Osteoblast (primary cell): ENCODE measurements at regions not wholly inside any gene's neighbourhood (a gene's known extent, or its start where the extent isn't known, plus 50 kb on each side); places are given as distances from the start of the nearest gene placed in this dataset.

Experiments used
- DNase-seq: peaks from one replicate; pipeline ENCODE4 v3.0.0; 2011; ENCODE audit warnings: low spot score, mixed read lengths; ENCODE audit not compliant: insufficient read length; ENCODE audit errors: missing footprints
- H2AFZ ChIP-seq: 2 replicates; pipeline ENCODE4 v1.6.0; 2011; ENCODE audit warnings: mild to moderate bottlenecking, low read length
- H3K27ac ChIP-seq: 2 replicates; pipeline ENCODE4 v1.5.1; 2011; ENCODE audit warnings: mild to moderate bottlenecking, low read depth, low read length, moderate library complexity
- H3K27me3 ChIP-seq: 2 replicates; pipeline ENCODE4 v1.6.0; 2012; ENCODE audit warnings: mild to moderate bottlenecking, control low read depth, inconsistent platforms, low read length, moderate library complexity; ENCODE audit not compliant: insufficient read depth
- H3K36me3 ChIP-seq: 2 replicates; pipeline ENCODE4 v1.5.1; 2011; ENCODE audit warnings: mild to moderate bottlenecking, low read length, control low read depth, moderate library complexity; ENCODE audit not compliant: insufficient read depth
- H3K4me1 ChIP-seq: 2 replicates; pipeline ENCODE4 v1.5.1; 2011; ENCODE audit warnings: mild to moderate bottlenecking, low read length, control low read depth, moderate library complexity; ENCODE audit not compliant: insufficient read depth
- H3K4me2 ChIP-seq: 2 replicates; pipeline ENCODE4 v1.6.0; 2011; ENCODE audit warnings: mild to moderate bottlenecking, low read length; ENCODE audit not compliant: insufficient read depth
- H3K4me3 ChIP-seq: fragments of 200-600 bp; sonication (generic); 3 replicates; pipeline ENCODE4 v1.5.1; 2012; ENCODE audit warnings: mild to moderate bottlenecking, low read length, inconsistent platforms; ENCODE audit not compliant: insufficient read depth
- H3K79me2 ChIP-seq: 2 replicates; pipeline ENCODE4 v1.6.0; 2012; ENCODE audit warnings: mild to moderate bottlenecking, low read length, control low read depth, inconsistent platforms; ENCODE audit not compliant: insufficient read depth
- H3K9me3 ChIP-seq: 2 replicates; pipeline ENCODE4 v1.5.1; 2011; ENCODE audit warnings: low read depth, low read length, control low read depth
- H4K20me1 ChIP-seq: 2 replicates; pipeline ENCODE4 v1.6.0; 2012; ENCODE audit warnings: mild to moderate bottlenecking, low read length, control low read depth; ENCODE audit not compliant: insufficient read depth
- CTCF ChIP-seq: IDR thresholded peaks from 2 replicates; pipeline ENCODE4 v1.5.1; 2011; ENCODE audit warnings: mild to moderate bottlenecking, low read depth, low read length, moderate library complexity; ENCODE audit errors: extremely low read depth

- no peak overlapping the region for H3K27ac ChIP-seq
- no peaks in the 10 kb centered on the region for H3K79me2 ChIP-seq
- no peak overlapping the region for H3K4me2 ChIP-seq
- no peak overlapping the region for H2AFZ ChIP-seq
- no peak for DNase-seq
- no peaks in the 10 kb centered on the region for H3K9me3 ChIP-seq
- H3K4me3 ChIP-seq: no peak overlapping the region
- H3K27me3 ChIP-seq: no peaks in the 10 kb centered on the region
- H4K20me1 ChIP-seq: no peaks in the 10 kb centered on the region
- H3K4me1 ChIP-seq: no peaks in the 10 kb centered on the region
- TF ChIP-seq CTCF: no peak
- no peaks in the 10 kb centered on the region for H3K36me3 ChIP-seq
These were observed 203.5 kb upstream of the OBI1 start for GRCh38 chr13:78862446-78862845.

DNA sequence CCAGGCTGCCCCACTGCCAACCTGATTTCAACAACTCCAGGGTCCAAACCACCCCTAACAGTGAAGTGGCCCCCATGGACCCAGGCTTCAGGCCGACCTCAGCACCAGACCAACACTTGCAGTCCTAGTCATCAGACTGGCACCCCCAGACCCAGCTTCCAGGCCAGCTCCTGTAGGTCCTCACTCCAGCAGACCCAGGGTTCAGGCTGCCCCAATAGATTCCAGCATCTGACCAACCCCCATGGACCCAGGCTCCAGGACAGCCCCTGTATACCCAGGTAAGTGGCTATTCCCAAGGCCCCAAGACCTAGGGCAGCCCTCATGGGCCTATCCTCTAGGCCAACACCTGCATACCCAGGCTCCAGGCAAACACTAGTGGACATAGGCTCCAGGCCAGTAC is 193.8 kb upstream of the OBI1 start:
- Histone ChIP-seq H3K27me3 (no peaks in the 10 kb centered on the region), H3K9me3 (no peaks in the 10 kb centered on the region), H3K4me2 (no peak overlapping the region), H3K4me3 (no peak overlapping the region), H3K27ac (no peak overlapping the region), H3K79me2 (no peaks in the 10 kb centered on the region), H4K20me1 (no peaks in the 10 kb centered on the region), H3K4me1 (no peaks in the 10 kb centered on the region), H3K36me3 (no peaks in the 10 kb centered on the region), H2AFZ (no peak overlapping the region)
- no peak for TF ChIP-seq CTCF
- DNase-seq: no peak

DNA sequence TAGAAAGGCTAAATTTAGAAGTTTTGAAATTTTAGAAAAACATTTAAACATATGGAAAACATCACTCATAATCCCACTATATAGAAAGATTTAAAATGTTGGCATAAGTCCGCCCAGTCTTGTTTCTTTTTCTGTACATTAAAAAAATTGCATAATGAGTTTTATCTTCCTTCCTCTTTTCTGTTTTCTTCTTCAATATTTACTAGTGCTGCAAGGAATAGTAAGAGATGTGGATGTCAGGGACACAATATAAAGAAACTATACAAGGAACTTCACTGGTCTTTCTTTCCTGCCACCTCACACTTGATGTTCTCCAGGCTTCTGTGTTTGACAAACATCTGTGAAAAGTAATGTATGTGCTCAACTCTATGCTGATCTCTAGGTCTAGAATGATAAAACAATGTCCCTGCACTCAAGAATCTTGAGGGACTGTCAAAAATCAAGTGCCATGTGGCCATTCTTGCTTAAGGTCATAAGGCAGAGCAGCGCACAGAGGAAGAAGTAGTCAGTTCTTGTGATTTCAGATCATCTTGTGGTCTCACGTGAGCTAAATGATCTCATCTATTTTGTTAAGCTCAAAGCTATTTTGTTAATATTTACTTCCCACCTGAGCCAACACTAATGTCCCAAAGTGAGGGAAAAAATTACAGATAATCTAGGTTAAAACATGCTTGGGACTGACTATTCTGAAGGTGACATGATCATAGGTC is 186.9 kb upstream of the OBI1 start:
- no peaks in the 10 kb centered on the region for H3K36me3 ChIP-seq
- H3K27ac ChIP-seq: no peak overlapping the region
- H2AFZ ChIP-seq: no peak overlapping the region
- H3K79me2 ChIP-seq: no peaks in the 10 kb centered on the region
- H3K27me3 ChIP-seq: no peaks in the 10 kb centered on the region
- no peak for DNase-seq
- H3K4me2 ChIP-seq: no peak overlapping the region
- H4K20me1 ChIP-seq: no peaks in the 10 kb centered on the region
- no peaks in the 10 kb centered on the region for H3K9me3 ChIP-seq
- no peak for TF ChIP-seq CTCF
- H3K4me1 ChIP-seq: no peaks in the 10 kb centered on the region
- no peak overlapping the region for H3K4me3 ChIP-seq

GRCh38 chr13:78844106-78844505 is 185.2 kb upstream of the OBI1 start:
- H3K27ac ChIP-seq: no peak overlapping the region
- no peaks in the 10 kb centered on the region for H3K4me1 ChIP-seq
- H3K79me2 ChIP-seq: no peaks in the 10 kb centered on the region
- H3K4me3 ChIP-seq: no peak overlapping the region
- no peaks in the 10 kb centered on the region for H3K9me3 ChIP-seq
- no peaks in the 10 kb centered on the region for H3K27me3 ChIP-seq
- no peak for DNase-seq
- no peak for TF ChIP-seq CTCF
- no peak overlapping the region for H3K4me2 ChIP-seq
- H2AFZ ChIP-seq: no peak overlapping the region
- H3K36me3 ChIP-seq: no peaks in the 10 kb centered on the region
- H4K20me1 ChIP-seq: no peaks in the 10 kb centered on the region
